Keratinocyte (primary cell): ENCODE measurements at regions not wholly inside any gene's neighbourhood (a gene's known extent, or its start where the extent isn't known, plus 50 kb on each side); places are given as distances from the start of the nearest gene placed in this dataset.

Experiments used
- DNase-seq: peaks from one replicate; pipeline ENCODE4 v3.0.0-alpha.2; 2011; ENCODE audit warnings: low read depth, missing footprints, low spot score
- FAIRE-seq: peaks from 2 replicates; lab custom pipeline; 2011; peaks lifted over from hg19 to GRCh38; lab: Jason Lieb, UNC
- H2AFZ ChIP-seq: 2 replicates; pipeline ENCODE4 v1.6.0; 2012; ENCODE audit warnings: low read length, control low read depth, inconsistent platforms; ENCODE audit not compliant: control insufficient read depth
- H3K27ac ChIP-seq: 2 replicates; pipeline ENCODE4 v1.5.1; 2011; ENCODE audit warnings: low read length; ENCODE audit not compliant: control insufficient read depth, insufficient read depth
- H3K27me3 ChIP-seq: 3 replicates; pipeline ENCODE4 v1.6.0; 2011; ENCODE audit warnings: low read length; ENCODE audit not compliant: control insufficient read depth, insufficient read depth; ENCODE audit errors: extremely low read depth
- H3K36me3 ChIP-seq, 2 experiments: 2 replicates in 1 of 2; 3 replicates in 1 of 2; pipeline ENCODE4 v1.5.1; 2011; ENCODE audit warnings: low read length in 2 of 2, mild to moderate bottlenecking in 1 of 2; ENCODE audit not compliant: control insufficient read depth in 2 of 2, insufficient read depth in 2 of 2; ENCODE audit errors: extremely low read depth in 1 of 2
- H3K4me1 ChIP-seq: 3 replicates; pipeline ENCODE4 v1.5.1; 2011; ENCODE audit warnings: low read length; ENCODE audit not compliant: control insufficient read depth, insufficient read depth; ENCODE audit errors: extremely low read depth
- H3K4me2 ChIP-seq: 3 replicates; pipeline ENCODE4 v1.6.0; 2011; ENCODE audit warnings: low read depth, low read length; ENCODE audit not compliant: control insufficient read depth, insufficient read depth; ENCODE audit errors: extremely low read depth
- H3K4me3 ChIP-seq, 3 experiments: fragments of 200-600 bp in 1 of 3; sonication (generic) in 1 of 3; 2 replicates in 2 of 3; 3 replicates in 1 of 3; pipeline ENCODE4 v1.5.1; 2011 to 2016; ENCODE audit warnings: low read length in 3 of 3, mild to moderate bottlenecking in 3 of 3, control low read depth in 2 of 3, inconsistent platforms in 1 of 3, low read depth in 1 of 3, mixed read lengths in 1 of 3, mixed run types in 1 of 3, moderate library complexity in 1 of 3; ENCODE audit not compliant: control insufficient read depth in 2 of 3, insufficient read depth in 2 of 3; ENCODE audit errors: extremely low read depth in 1 of 3
- H3K79me2 ChIP-seq: 2 replicates; pipeline ENCODE4 v1.6.0; 2012; ENCODE audit warnings: low read length; ENCODE audit not compliant: control insufficient read depth, insufficient read depth
- H3K9ac ChIP-seq: 3 replicates; pipeline ENCODE4 v1.6.0; 2011; ENCODE audit warnings: low read length; ENCODE audit not compliant: control insufficient read depth, insufficient read depth; ENCODE audit errors: extremely low read depth
- H3K9me1 ChIP-seq: 3 replicates; pipeline ENCODE4 v1.6.0; 2011; ENCODE audit warnings: low read length; ENCODE audit not compliant: control insufficient read depth, insufficient read depth; ENCODE audit errors: extremely low read depth
- H3K9me3 ChIP-seq: 2 replicates; pipeline ENCODE4 v1.5.1; 2012; ENCODE audit warnings: low read depth, low read length; ENCODE audit not compliant: control insufficient read depth
- H4K20me1 ChIP-seq: 3 replicates; pipeline ENCODE4 v1.6.0; 2011; ENCODE audit warnings: low read length; ENCODE audit not compliant: control insufficient read depth, insufficient read depth; ENCODE audit errors: extremely low read depth
- EZH2 ChIP-seq: IDR thresholded peaks from one replicate; pipeline ENCODE4 v1.6.1; 2012; ENCODE audit warnings: inconsistent platforms, mild to moderate bottlenecking, low read length, moderate library complexity
- dilution Hi-C: fragments of 300-500 bp; cut with MboI; formaldehyde crosslinking; loops from one replicate; pipeline ENCODE4 v1.7.0; 2020; ENCODE audit warnings: low sequenced_read_pairs; ENCODE audit not compliant: extremely low pct_ligation_motif_present
- TF ChIP-seq, protein P1 (sequence below), 3 experiments: IDR thresholded peaks in 1 of 3; conservative IDR thresholded peaks in 1 of 3; optimal IDR thresholded peaks in 1 of 3; 2 replicates in 2 of 3; 3 replicates in 1 of 3; pipeline versions ENCODE3 to v1.5.1; 2011; ENCODE audit warnings: low read length in 3 of 3, mild to moderate bottlenecking in 3 of 3, moderate library complexity in 2 of 3, control low read depth in 1 of 3, inconsistent platforms in 1 of 3; ENCODE audit not compliant: insufficient read depth in 2 of 3; ENCODE audit errors: extremely low read depth in 1 of 3

DNA sequence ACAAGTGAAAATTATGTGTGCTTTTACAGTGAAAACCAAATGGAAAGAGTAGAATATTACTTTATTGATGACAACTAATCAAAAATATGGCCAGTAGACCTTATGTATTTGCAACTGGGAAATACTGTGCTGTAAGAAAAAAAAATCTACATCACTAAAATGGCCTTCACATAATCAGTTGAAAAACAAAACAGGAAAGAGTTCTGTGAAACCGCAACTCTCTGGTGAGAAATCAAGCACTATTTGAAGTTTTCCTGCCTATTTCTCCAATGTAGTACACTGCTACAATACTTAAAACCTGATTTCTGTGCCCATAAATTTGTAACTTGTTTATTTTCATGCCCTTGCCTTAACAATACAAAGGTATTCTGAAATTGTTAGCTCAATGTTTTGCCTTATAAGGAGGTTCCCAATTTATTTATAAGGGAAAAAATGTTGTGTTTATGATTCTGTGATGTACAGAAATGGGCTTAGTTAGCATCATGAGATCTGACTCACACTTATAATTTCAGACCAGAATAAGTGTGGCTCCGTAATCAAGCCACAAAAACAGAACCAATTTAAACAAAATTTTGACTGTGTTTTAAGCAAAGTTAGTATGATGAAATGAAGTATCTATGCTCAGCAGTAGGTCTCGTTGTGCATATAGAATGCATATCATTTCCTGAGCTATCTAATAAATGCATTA is 147.1 kb downstream of the FAT4 start:
- Histone ChIP-seq H3K4me3 (no peak overlapping the region), H3K4me2 (no peak overlapping the region)
- FAIRE-seq, result no peak

DNA sequence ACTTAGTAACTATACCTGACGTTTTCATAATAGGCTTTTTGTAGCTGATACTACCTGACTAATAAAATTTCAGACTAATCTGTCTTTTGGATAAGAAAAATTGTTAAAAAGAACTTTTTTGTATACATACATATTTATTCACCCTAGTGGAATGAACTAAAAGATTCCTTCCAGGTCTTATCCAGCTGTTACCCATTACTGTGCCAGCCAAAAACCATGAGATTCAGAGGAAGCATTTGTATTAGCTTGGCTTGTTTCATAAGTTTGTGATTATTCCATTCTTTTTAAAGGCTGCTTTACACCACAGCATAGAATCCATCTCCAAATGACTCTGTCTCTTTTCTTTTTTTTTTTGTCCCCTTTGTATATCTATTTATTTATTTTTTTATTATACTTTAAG is 149.4 kb downstream of the FAT4 start:
- TF ChIP-seq, protein P1, sequence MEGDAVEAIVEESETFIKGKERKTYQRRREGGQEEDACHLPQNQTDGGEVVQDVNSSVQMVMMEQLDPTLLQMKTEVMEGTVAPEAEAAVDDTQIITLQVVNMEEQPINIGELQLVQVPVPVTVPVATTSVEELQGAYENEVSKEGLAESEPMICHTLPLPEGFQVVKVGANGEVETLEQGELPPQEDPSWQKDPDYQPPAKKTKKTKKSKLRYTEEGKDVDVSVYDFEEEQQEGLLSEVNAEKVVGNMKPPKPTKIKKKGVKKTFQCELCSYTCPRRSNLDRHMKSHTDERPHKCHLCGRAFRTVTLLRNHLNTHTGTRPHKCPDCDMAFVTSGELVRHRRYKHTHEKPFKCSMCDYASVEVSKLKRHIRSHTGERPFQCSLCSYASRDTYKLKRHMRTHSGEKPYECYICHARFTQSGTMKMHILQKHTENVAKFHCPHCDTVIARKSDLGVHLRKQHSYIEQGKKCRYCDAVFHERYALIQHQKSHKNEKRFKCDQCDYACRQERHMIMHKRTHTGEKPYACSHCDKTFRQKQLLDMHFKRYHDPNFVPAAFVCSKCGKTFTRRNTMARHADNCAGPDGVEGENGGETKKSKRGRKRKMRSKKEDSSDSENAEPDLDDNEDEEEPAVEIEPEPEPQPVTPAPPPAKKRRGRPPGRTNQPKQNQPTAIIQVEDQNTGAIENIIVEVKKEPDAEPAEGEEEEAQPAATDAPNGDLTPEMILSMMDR (optimal IDR thresholded peaks at IDR 0.05 in 1 of 3, IDR thresholded peaks at IDR 0.05 in 1 of 3, conservative IDR thresholded peaks at IDR 0.05 in 1 of 3; ENCODE audit: extremely low read depth in 1 of 3, insufficient read depth in 2 of 3, low read length in 3 of 3), result no peak
- no peak for TF ChIP-seq EZH2
- no peak overlapping the region for H3K4me3 ChIP-seq
- no peak overlapping the region for H3K4me2 ChIP-seq
- H3K9me3 ChIP-seq, result no peaks in the 10 kb centered on the region
- H3K27ac ChIP-seq, result no peak overlapping the region
- no peak for DNase-seq
- no peaks in the 10 kb centered on the region for H3K9me1 ChIP-seq
- H2AFZ ChIP-seq, result no peak overlapping the region
- dilution Hi-C loops, result no loop called here
- FAIRE-seq, result no peak
- H3K27me3 ChIP-seq, result no peaks in the 10 kb centered on the region
- H3K9ac ChIP-seq, result no peak overlapping the region
- H3K36me3 ChIP-seq, result no peaks in the 10 kb centered on the region
- H4K20me1 ChIP-seq, result no peaks in the 10 kb centered on the region
- H3K4me1 ChIP-seq, result no peaks in the 10 kb centered on the region
- H3K79me2 ChIP-seq, result no peaks in the 10 kb centered on the region

More for the DNA sequence above, 147.1 kb downstream of the FAT4 start:
- Histone ChIP-seq H3K9me3 (no peaks in the 10 kb centered on the region), H3K27ac (no peak overlapping the region), H3K36me3 (no peaks in the 10 kb centered on the region), H3K27me3 (no peaks in the 10 kb centered on the region), H3K79me2 (no peaks in the 10 kb centered on the region), H3K9ac (no peak overlapping the region), H4K20me1 (no peaks in the 10 kb centered on the region), H2AFZ (no peak overlapping the region), H3K4me1 (no peaks in the 10 kb centered on the region), H3K9me1 (no peaks in the 10 kb centered on the region)
- dilution Hi-C loops, result no loop called here
- no peak for DNase-seq
- no peak for TF ChIP-seq EZH2
- TF ChIP-seq, protein P1 (optimal IDR thresholded peaks at IDR 0.05 in 1 of 3, IDR thresholded peaks at IDR 0.05 in 1 of 3, conservative IDR thresholded peaks at IDR 0.05 in 1 of 3; ENCODE audit: extremely low read depth in 1 of 3, insufficient read depth in 2 of 3, low read length in 3 of 3), result no peak
